Chondrocyte (in vitro differentiated cells): ENCODE measurements at regions not wholly inside any gene's neighbourhood (a gene's known extent, or its start where the extent isn't known, plus 50 kb on each side); places are given as distances from the start of the nearest gene placed in this dataset.

Source experiments
- DNase-seq: peaks from one replicate; pipeline ENCODE4 v3.0.0; 2021; ENCODE audit warnings: mixed read lengths, low spot score
- H3K27ac Mint-ChIP-seq: one replicate; pipeline ENCODE4 v1.8.0; 2021; ENCODE audit warnings: mild to moderate bottlenecking, moderate library complexity, mixed read lengths; ENCODE audit not compliant: unreplicated experiment
- H3K27me3 Mint-ChIP-seq: 2 replicates; pipeline ENCODE4 v1.8.0; 2021; ENCODE audit warnings: low read depth, mixed read lengths
- H3K36me3 Mint-ChIP-seq: 2 replicates; pipeline ENCODE4 v1.8.0; 2021; ENCODE audit warnings: low read depth, mixed read lengths
- H3K4me1 Mint-ChIP-seq: 2 replicates; pipeline ENCODE4 v1.8.0; 2021; ENCODE audit warnings: low read depth, mild to moderate bottlenecking, mixed read lengths
- H3K4me3 Mint-ChIP-seq: one replicate; pipeline ENCODE4 v1.8.0; 2021; ENCODE audit warnings: mild to moderate bottlenecking, moderate library complexity, mixed read lengths; ENCODE audit not compliant: unreplicated experiment
- H3K9me3 Mint-ChIP-seq: 2 replicates; pipeline ENCODE4 v1.8.0; 2021; ENCODE audit warnings: low read depth, mixed read lengths
- TF ChIP-seq, protein P1 (sequence below): fragments of 200-600 bp; sonication (generic); IDR thresholded peaks from 2 replicates; pipeline ENCODE4 v1.5.0; 2021; ENCODE audit warnings: antibody characterized with exemption, mild to moderate bottlenecking, moderate library complexity

DNA sequence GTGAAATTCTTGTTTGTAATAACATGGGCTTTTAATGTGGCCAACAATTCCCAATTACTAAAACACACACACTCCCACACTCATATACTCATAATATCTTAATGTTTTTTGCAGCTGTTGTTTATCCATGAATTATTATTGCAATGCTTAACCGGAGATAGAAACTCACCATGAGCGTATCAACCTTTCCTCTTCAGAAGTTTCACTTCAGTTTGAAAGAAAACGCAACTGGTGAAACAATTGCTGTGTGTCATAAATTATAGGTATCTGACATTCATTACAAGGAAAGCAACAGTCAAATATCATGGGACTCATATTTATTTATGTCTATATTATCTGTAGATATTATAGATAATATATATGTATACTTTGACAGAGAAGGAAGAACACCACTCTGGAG is 104.1 kb downstream of the HDGFL1 start:
- no peak overlapping the region for H3K4me3 Mint-ChIP-seq
- TF ChIP-seq, protein P1, sequence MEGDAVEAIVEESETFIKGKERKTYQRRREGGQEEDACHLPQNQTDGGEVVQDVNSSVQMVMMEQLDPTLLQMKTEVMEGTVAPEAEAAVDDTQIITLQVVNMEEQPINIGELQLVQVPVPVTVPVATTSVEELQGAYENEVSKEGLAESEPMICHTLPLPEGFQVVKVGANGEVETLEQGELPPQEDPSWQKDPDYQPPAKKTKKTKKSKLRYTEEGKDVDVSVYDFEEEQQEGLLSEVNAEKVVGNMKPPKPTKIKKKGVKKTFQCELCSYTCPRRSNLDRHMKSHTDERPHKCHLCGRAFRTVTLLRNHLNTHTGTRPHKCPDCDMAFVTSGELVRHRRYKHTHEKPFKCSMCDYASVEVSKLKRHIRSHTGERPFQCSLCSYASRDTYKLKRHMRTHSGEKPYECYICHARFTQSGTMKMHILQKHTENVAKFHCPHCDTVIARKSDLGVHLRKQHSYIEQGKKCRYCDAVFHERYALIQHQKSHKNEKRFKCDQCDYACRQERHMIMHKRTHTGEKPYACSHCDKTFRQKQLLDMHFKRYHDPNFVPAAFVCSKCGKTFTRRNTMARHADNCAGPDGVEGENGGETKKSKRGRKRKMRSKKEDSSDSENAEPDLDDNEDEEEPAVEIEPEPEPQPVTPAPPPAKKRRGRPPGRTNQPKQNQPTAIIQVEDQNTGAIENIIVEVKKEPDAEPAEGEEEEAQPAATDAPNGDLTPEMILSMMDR = no peak
- no peak overlapping the region for H3K27ac Mint-ChIP-seq
- H3K36me3 Mint-ChIP-seq = no peaks in the 10 kb centered on the region
- DNase-seq = no peak
- H3K4me1 Mint-ChIP-seq = peaks cover 19% of the 10 kb centered on the region
- no peaks in the 10 kb centered on the region for H3K27me3 Mint-ChIP-seq
- H3K9me3 Mint-ChIP-seq = no peaks in the 10 kb centered on the region

DNA sequence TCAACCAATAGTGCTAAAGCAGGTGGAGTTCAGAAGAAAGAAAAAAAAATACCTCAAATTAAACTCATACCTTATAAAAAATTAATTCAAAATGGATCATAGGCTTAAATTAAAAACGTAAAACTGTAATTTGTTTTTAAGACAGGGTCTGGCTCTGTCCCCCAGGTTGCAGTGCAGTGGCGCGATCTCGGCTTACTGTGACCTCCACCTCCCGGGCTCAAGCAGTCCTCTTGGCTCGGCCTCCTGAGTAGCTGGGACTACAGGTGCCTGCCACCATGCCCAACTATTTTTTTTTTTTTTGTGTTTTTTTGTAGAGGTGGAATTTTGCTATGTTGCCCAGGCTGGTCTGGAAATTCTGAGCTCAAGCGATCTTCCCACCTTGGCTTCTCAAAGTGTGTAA is 111.6 kb downstream of the HDGFL1 start:
- Mint-ChIP-seq H3K36me3 (no peaks in the 10 kb centered on the region), H3K27ac (no peak overlapping the region), H3K27me3 (no peaks in the 10 kb centered on the region), H3K9me3 (no peaks in the 10 kb centered on the region), H3K4me3 (no peak overlapping the region), H3K4me1 (no peaks in the 10 kb centered on the region)
- DNase-seq = no peak
- TF ChIP-seq, protein P1 = no peak

GRCh38 chr6:22681761-22682160 is 112.4 kb downstream of the HDGFL1 start:
- Mint-ChIP-seq H3K27ac (no peak overlapping the region), H3K36me3 (no peaks in the 10 kb centered on the region), H3K9me3 (no peaks in the 10 kb centered on the region), H3K4me1 (no peaks in the 10 kb centered on the region), H3K4me3 (no peak overlapping the region), H3K27me3 (no peaks in the 10 kb centered on the region)
- TF ChIP-seq, protein P1 = no peak
- DNase-seq = no peak

DNA sequence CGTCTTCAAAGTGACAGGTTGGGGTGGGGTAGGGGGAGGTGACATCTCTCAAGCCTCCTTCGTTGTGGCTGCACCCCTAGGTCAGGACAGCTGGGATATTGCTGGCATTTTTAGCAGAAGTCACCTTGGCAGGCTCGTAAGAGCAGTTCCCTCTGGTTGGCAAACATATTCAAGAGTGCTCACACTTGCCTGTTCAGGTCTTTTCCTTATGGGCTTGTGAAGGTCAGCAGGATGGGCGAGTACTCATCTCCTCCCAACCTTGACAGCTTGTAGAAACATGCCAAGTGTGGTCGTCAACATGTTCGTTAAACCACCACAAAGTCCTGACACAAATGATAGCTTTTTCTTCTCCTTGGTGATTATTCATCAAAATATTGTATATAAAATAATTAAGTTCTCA is 113.6 kb downstream of the HDGFL1 start:
- no peaks in the 10 kb centered on the region for H3K4me1 Mint-ChIP-seq
- H3K27ac Mint-ChIP-seq = no peak overlapping the region
- TF ChIP-seq, protein P1 = no peak
- no peak for DNase-seq
- no peaks in the 10 kb centered on the region for H3K27me3 Mint-ChIP-seq
- H3K4me3 Mint-ChIP-seq = no peak overlapping the region
- no peaks in the 10 kb centered on the region for H3K9me3 Mint-ChIP-seq
- H3K36me3 Mint-ChIP-seq = no peaks in the 10 kb centered on the region

- H3K9me3 Mint-ChIP-seq = peaks cover 3% of the 10 kb centered on the region
- no peaks in the 10 kb centered on the region for H3K27me3 Mint-ChIP-seq
- H3K36me3 Mint-ChIP-seq = no peaks in the 10 kb centered on the region
- TF ChIP-seq, protein P1 = no peak
- no peak overlapping the region for H3K27ac Mint-ChIP-seq
- no peak for DNase-seq
- H3K4me1 Mint-ChIP-seq = no peaks in the 10 kb centered on the region
- H3K4me3 Mint-ChIP-seq = no peak overlapping the region
Observed at GRCh38 chr6:22690446-22690845, 121.1 kb downstream of the HDGFL1 start.
